Spleen (tissue), 11 donors: ENCODE measurements at regions not wholly inside any gene's neighbourhood (a gene's known extent, or its start where the extent isn't known, plus 50 kb on each side); places are given as distances from the start of the nearest gene placed in this dataset.

Experiments used
- DNase-seq: peaks from one replicate; pipeline ENCODE4 v3.0.0-alpha.2; 2020
- H3K27ac ChIP-seq, 8 donors: fragments of 200-600 bp; sonication (generic) in 7 of 8; 1 replicate in 4 of 8; 2 replicates in 4 of 8; pipeline versions ENCODE4 v1.5.0 to v1.8.0; 2016 to 2021; ENCODE audit warnings: inconsistent platforms in 4 of 8, mild to moderate bottlenecking in 4 of 8, moderate library complexity in 1 of 8
- H3K27me3 ChIP-seq, 7 donors: fragments of 200-600 bp; sonication (generic) in 6 of 7; replicated peaks in 1 of 7; 1 replicate in 4 of 7; 2 replicates in 3 of 7; pipeline versions ENCODE4 v1.5.0 to v1.8.0; 2016 to 2021; ENCODE audit warnings: inconsistent platforms in 3 of 7, mild to moderate bottlenecking in 1 of 7
- H3K36me3 ChIP-seq, 6 donors: fragments of 200-600 bp; sonication (generic) in 5 of 6; 1 replicate in 4 of 6; 2 replicates in 2 of 6; pipeline versions ENCODE4 v1.5.0 to v1.8.0; 2016 to 2021; ENCODE audit warnings: inconsistent platforms in 2 of 6
- H3K4me1 ChIP-seq, 6 donors: fragments of 200-600 bp; sonication (generic) in 5 of 6; 1 replicate in 3 of 6; 2 replicates in 3 of 6; pipeline versions ENCODE4 v1.5.0 to v1.8.0; 2016 to 2021; ENCODE audit warnings: inconsistent platforms in 3 of 6
- H3K4me3 ChIP-seq, 8 donors: fragments of 200-600 bp; sonication (generic) in 7 of 8; 1 replicate in 4 of 8; 2 replicates in 4 of 8; pipeline versions ENCODE4 v1.5.0 to v1.8.0; 2016 to 2021; ENCODE audit warnings: inconsistent platforms in 4 of 8, mild to moderate bottlenecking in 4 of 8, moderate library complexity in 2 of 8
- H3K9me3 ChIP-seq, 8 donors: fragments of 200-600 bp; sonication (generic) in 7 of 8; 1 replicate in 4 of 8; 2 replicates in 4 of 8; pipeline versions ENCODE4 v1.5.0 to v1.8.0; 2016 to 2021; ENCODE audit warnings: inconsistent platforms in 4 of 8
- POLR2A ChIP-seq, 3 donors: fragments of 450-650 bp; IDR thresholded peaks; one replicate each; pipeline ENCODE4 v1.5.1; 2017; ENCODE audit warnings: antibody characterized with exemption in 3 of 3, mild to moderate bottlenecking in 1 of 3
- POLR2AphosphoS5 ChIP-seq, 3 donors: sonication (generic); formaldehyde crosslinking; IDR thresholded peaks; one replicate each; pipeline ENCODE4 v1.5.1; 2017; ENCODE audit warnings: antibody characterized with exemption in 3 of 3
- WGBS, 5 donors: extraction: QIAGEN DNeasy Blood & Tissue Kit in 3 of 5; methylation state at CpG; one replicate each; pipeline versions ENCODE4 v1.1.5 to v1.1.7; 2013 to 2018; 5-methylcytosine and 5-hydroxymethylcytosine counted together
- intact Hi-C: fragments of 100-400 bp; cut with DNase I; formaldehyde crosslinking; loops from one replicate; pipeline ENCODE4 v1.15.0; 2023; ENCODE audit warnings: low total_unique reads
- TF ChIP-seq, protein P1 (sequence below), 11 experiments: fragments of 200-600 bp in 7 of 11; fragments of 450-650 bp in 4 of 11; sonication (generic) in 4 of 11; IDR thresholded peaks in 8 of 11; conservative IDR thresholded peaks in 3 of 11; 1 replicate in 7 of 11; 2 replicates in 4 of 11; pipeline versions ENCODE4 v1.4.0 to v1.8.0; 2016 to 2021; ENCODE audit warnings: antibody characterized with exemption in 11 of 11, inconsistent platforms in 4 of 11, mild to moderate bottlenecking in 1 of 11
- donor health status: healthy with polysubstance abuse.
- donor health status: DM: no; HTN: no; CAD: no; lungs with moderate emphysema.
- donor health status: DM: no; HTN: no; CAD: no.
- donor health status: Bipolar disorder and iron deficiency.
- donor health status: healthy.
- donor health status: DM: no; HTN: no; CAD: no.
- donor health status: DM: yes; HTN: yes; CAD: no.

DNA sequence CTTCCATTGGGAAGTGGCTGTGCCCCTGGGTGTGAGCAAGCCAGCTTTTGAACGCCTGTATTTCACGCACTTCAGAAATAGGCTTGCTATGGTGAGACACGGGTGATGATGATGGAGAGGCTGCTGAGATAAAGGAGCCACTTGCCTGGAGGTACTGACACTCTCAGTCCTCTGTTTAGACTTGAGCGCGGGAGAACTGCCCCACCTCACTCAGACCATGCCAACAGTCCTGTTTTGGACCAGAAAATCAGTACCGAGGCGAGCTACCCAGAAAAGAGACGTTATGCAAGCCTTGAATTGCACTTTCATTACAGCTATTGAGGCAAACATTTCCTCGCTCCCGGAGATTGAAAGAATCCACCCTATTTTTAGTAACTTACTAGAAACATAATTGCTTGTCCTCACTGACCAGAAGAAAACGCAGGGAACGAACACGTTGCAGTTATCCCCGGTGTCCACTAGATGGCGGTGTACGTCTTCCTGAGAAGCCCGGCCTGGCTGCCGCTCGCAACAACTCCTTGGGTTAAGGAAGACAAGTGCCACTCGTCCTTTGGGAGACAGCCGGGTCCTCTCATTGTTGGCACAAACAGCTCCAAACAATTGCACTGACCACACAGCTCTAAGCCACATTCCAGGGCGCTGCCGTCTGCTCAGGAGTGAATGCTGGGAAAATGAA lies 142.4 kb downstream of the PSAT1 start:
- peak; percentile 90 for DNase-seq
- TF ChIP-seq POLR2A (IDR thresholded peaks at IDR 0.05), result no peak
- TF ChIP-seq, protein P1, sequence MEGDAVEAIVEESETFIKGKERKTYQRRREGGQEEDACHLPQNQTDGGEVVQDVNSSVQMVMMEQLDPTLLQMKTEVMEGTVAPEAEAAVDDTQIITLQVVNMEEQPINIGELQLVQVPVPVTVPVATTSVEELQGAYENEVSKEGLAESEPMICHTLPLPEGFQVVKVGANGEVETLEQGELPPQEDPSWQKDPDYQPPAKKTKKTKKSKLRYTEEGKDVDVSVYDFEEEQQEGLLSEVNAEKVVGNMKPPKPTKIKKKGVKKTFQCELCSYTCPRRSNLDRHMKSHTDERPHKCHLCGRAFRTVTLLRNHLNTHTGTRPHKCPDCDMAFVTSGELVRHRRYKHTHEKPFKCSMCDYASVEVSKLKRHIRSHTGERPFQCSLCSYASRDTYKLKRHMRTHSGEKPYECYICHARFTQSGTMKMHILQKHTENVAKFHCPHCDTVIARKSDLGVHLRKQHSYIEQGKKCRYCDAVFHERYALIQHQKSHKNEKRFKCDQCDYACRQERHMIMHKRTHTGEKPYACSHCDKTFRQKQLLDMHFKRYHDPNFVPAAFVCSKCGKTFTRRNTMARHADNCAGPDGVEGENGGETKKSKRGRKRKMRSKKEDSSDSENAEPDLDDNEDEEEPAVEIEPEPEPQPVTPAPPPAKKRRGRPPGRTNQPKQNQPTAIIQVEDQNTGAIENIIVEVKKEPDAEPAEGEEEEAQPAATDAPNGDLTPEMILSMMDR (IDR thresholded peaks at IDR 0.05 in 8 of 11, conservative IDR thresholded peaks at IDR 0.05 in 3 of 11), result peak; percentile 39 to 93 (median 86)
- intact Hi-C loops, result no loop called here
- Histone ChIP-seq H3K27ac (no peak overlapping the region), H3K4me3 (no peak overlapping the region), H3K9me3 (no peaks in the 10 kb centered on the region), H3K27me3 (peaks cover 0 to 52% (median 3%) of the 10 kb centered on the region in 7 donors), H3K36me3 (no peaks in the 10 kb centered on the region), H3K4me1 (peaks cover 0 to 9% (median 6%) of the 10 kb centered on the region in 6 donors)
- WGBS, 5 donors, result 7 to 16% (median 13%) methylated on average over 23 of the region's 23 CpGs

- Histone ChIP-seq H3K27ac (no peak overlapping the region), H3K27me3 (peaks cover 0 to 45% (median 3%) of the 10 kb centered on the region in 7 donors), H3K9me3 (no peaks in the 10 kb centered on the region), H3K4me1 (peaks cover 0 to 9% (median 6%) of the 10 kb centered on the region in 6 donors), H3K4me3 (no peak overlapping the region), H3K36me3 (no peaks in the 10 kb centered on the region)
- DNase-seq, result no peak
- TF ChIP-seq POLR2AphosphoS5 (IDR thresholded peaks at IDR 0.05) (no peak), POLR2A (IDR thresholded peaks at IDR 0.05) (no peak)
- TF ChIP-seq, protein P1 (IDR thresholded peaks at IDR 0.05 in 8 of 11, conservative IDR thresholded peaks at IDR 0.05 in 3 of 11), result no peak
- intact Hi-C loops, result no loop called here
- WGBS, 5 donors, result 78 to 84% (median 79%) methylated on average over 10 of the region's 10 CpGs
Measured at GRCh38 chr9:78439866-78440830, 143.2 kb downstream of the PSAT1 start.

- H3K4me3 ChIP-seq, result no peak overlapping the region
- intact Hi-C loops, result no loop called here
- 87 to 95% (median 90%) methylated on average over 2 of the region's 2 CpGs for WGBS, 5 donors
- TF ChIP-seq, protein P1 (IDR thresholded peaks at IDR 0.05 in 8 of 11, conservative IDR thresholded peaks at IDR 0.05 in 3 of 11), result no peak
- TF ChIP-seq POLR2A (IDR thresholded peaks at IDR 0.05), result no peak
- no peak for TF ChIP-seq POLR2AphosphoS5 (IDR thresholded peaks at IDR 0.05)
- no peak for DNase-seq
- peaks cover 0 to 35% (median 3%) of the 10 kb centered on the region in 7 donors for H3K27me3 ChIP-seq
- H3K9me3 ChIP-seq, result no peaks in the 10 kb centered on the region
- no peak overlapping the region for H3K27ac ChIP-seq
- peaks cover 0 to 9% (median 6%) of the 10 kb centered on the region in 6 donors for H3K4me1 ChIP-seq
- no peaks in the 10 kb centered on the region for H3K36me3 ChIP-seq
Measured at GRCh38 chr9:78441396-78441795, 144.5 kb downstream of the PSAT1 start.
